Caco-2 (cell line): ENCODE measurements at regions not wholly inside any gene's neighbourhood (a gene's known extent, or its start where the extent isn't known, plus 50 kb on each side); places are given as distances from the start of the nearest gene placed in this dataset.

Experiments
- BruUV-seq: library from RNA; stranded (reverse); fragments of 400-500 nt; replicated peaks from 2 replicates; lab custom pipeline; 2021; lab: Mats Ljungman, UMichigan
- CTCF ChIA-PET: fragments of 300-600 bp; sonication (Branson Sonifier 250); formaldehyde crosslinking; loops from one replicate; lab custom pipeline; 2022; ENCODE audit warnings: antibody characterized with exemption; lab: Charles Lee
- POLR2A ChIA-PET: fragments of 300-600 bp; sonication (Branson Sonifier 250); formaldehyde crosslinking; loops from one replicate; lab custom pipeline; 2022; ENCODE audit warnings: antibody characterized with exemption; lab: Charles Lee
- DNase-seq, 2 experiments: peaks; one replicate each; pipeline versions ENCODE4 v3.0.0 to v3.0.0-alpha.2; 2020 to 2022
- H3K27me3 ChIP-seq: replicated peaks from 2 replicates; pipeline ENCODE4 v1.6.0; 2011; ENCODE audit warnings: low read length; ENCODE audit not compliant: control insufficient read depth, insufficient read depth
- H3K36me3 ChIP-seq: 2 replicates; pipeline ENCODE4 v1.5.1; 2011; ENCODE audit warnings: low read length; ENCODE audit not compliant: control insufficient read depth, insufficient read depth
- H3K4me1 ChIP-seq: fragments of 250-450 bp; sonication (Bioruptor Pico); 2 replicates; pipeline ENCODE4 v1.5.1; 2020; ENCODE audit warnings: mild to moderate bottlenecking
- H3K4me3 ChIP-seq: 2 replicates; pipeline ENCODE4 v1.5.1; 2011; ENCODE audit warnings: low read depth, mild to moderate bottlenecking, control low read depth, low read length
- H3K9me3 ChIP-seq: fragments of 250-450 bp; sonication (Bioruptor Pico); 2 replicates; pipeline ENCODE4 v1.5.1; 2020; ENCODE audit warnings: mild to moderate bottlenecking, moderate library complexity
- H3K27ac Mint-ChIP-seq: one replicate; pipeline ENCODE4 v1.8.0; 2022; ENCODE audit warnings: mixed read lengths; ENCODE audit not compliant: unreplicated experiment
- H3K27me3 Mint-ChIP-seq: one replicate; pipeline ENCODE4 v1.8.0; 2022; ENCODE audit warnings: mixed read lengths; ENCODE audit not compliant: insufficient read depth, unreplicated experiment
- H3K36me3 Mint-ChIP-seq: one replicate; pipeline ENCODE4 v1.8.0; 2022; ENCODE audit warnings: mild to moderate bottlenecking, mixed read lengths; ENCODE audit not compliant: insufficient read depth, unreplicated experiment
- H3K4me1 Mint-ChIP-seq: one replicate; pipeline ENCODE4 v1.8.0; 2022; ENCODE audit warnings: low read depth, mixed read lengths; ENCODE audit not compliant: unreplicated experiment
- H3K4me3 Mint-ChIP-seq: one replicate; pipeline ENCODE4 v1.8.0; 2022; ENCODE audit warnings: mild to moderate bottlenecking, moderate library complexity, mixed read lengths; ENCODE audit not compliant: unreplicated experiment
- H3K9me3 Mint-ChIP-seq: one replicate; pipeline ENCODE4 v1.8.0; 2022; ENCODE audit warnings: mixed read lengths; ENCODE audit not compliant: unreplicated experiment
- CTCF ChIP-seq, 2 experiments: fragments of 200-600 bp in 1 of 2; IDR thresholded peaks; 1 replicate in 1 of 2; 2 replicates in 1 of 2; pipeline versions ENCODE4 v1.5.1 to v1.8.0; 2011 to 2022; ENCODE audit warnings: antibody characterized with exemption in 1 of 2, control low read depth in 1 of 2, inconsistent platforms in 1 of 2, low read depth in 1 of 2, low read length in 1 of 2, mild to moderate bottlenecking in 1 of 2, moderate library complexity in 1 of 2; ENCODE audit not compliant: insufficient read depth in 1 of 2, severe bottlenecking in 1 of 2, unreplicated experiment in 1 of 2
- intact Hi-C: fragments of 100-400 bp; cut with micrococcal nuclease; formaldehyde crosslinking; loops from one replicate; pipeline ENCODE4 v1.10.0; 2022; ENCODE audit not compliant: unreplicated experiment

GRCh38 chr4:25525896-25526295 lies 129.8 kb upstream of the SLC34A2 start:
- H3K27me3 Mint-ChIP-seq, result no peaks in the 10 kb centered on the region
- H3K36me3 Mint-ChIP-seq, result no peaks in the 10 kb centered on the region
- H3K36me3 ChIP-seq, result no peaks in the 10 kb centered on the region
- H3K4me3 ChIP-seq, result no peak overlapping the region
- no peaks in the 10 kb centered on the region for H3K9me3 ChIP-seq
- ChIA-PET CTCF (no interaction called here), POLR2A (no interaction called here)
- intact Hi-C loops, result loop anchor here (10.0 kb wide), 1 partner anchor 81 kb away; no protein-coding TSS in a partner anchor
- no peak for DNase-seq
- H3K27me3 ChIP-seq, result no peaks in the 10 kb centered on the region
- no peaks in the 10 kb centered on the region for H3K9me3 Mint-ChIP-seq
- H3K27ac Mint-ChIP-seq, result no peak overlapping the region
- no TSS peak for BruUV-seq
- no peak overlapping the region for H3K4me3 Mint-ChIP-seq
- H3K4me1 Mint-ChIP-seq, result peaks cover 3% of the 10 kb centered on the region
- no peaks in the 10 kb centered on the region for H3K4me1 ChIP-seq
- TF ChIP-seq CTCF (IDR thresholded peaks at IDR 0.05; ENCODE audit: insufficient read depth in 1 of 2, low read depth in 1 of 2, low read length in 1 of 2, severe bottlenecking in 1 of 2, unreplicated experiment in 1 of 2), result no peak

- no peaks in the 10 kb centered on the region for H3K36me3 ChIP-seq
- Mint-ChIP-seq H3K4me1 (no peaks in the 10 kb centered on the region), H3K4me3 (no peak overlapping the region), H3K27ac (no peak overlapping the region), H3K27me3 (no peaks in the 10 kb centered on the region), H3K36me3 (no peaks in the 10 kb centered on the region), H3K9me3 (no peaks in the 10 kb centered on the region)
- no peak for TF ChIP-seq CTCF (IDR thresholded peaks at IDR 0.05; ENCODE audit: insufficient read depth in 1 of 2, low read depth in 1 of 2, low read length in 1 of 2, severe bottlenecking in 1 of 2, unreplicated experiment in 1 of 2)
- BruUV-seq, result no TSS peak
- POLR2A ChIA-PET, result no interaction called here
- H3K27me3 ChIP-seq, result no peaks in the 10 kb centered on the region
- no peak for DNase-seq
- CTCF ChIA-PET, result no interaction called here
- no peaks in the 10 kb centered on the region for H3K4me1 ChIP-seq
- H3K4me3 ChIP-seq, result no peak overlapping the region
- H3K9me3 ChIP-seq, result no peaks in the 10 kb centered on the region
- intact Hi-C loops, result loop anchor here (10.0 kb wide), 1 partner anchor 82 kb away; no protein-coding TSS in a partner anchor
Measured at GRCh38 chr4:25527034-25527433, 128.6 kb upstream of the SLC34A2 start.

GRCh38 chr4:25528391-25528790 lies 127.3 kb upstream of the SLC34A2 start:
- no TSS peak for BruUV-seq
- no peaks in the 10 kb centered on the region for H3K27me3 ChIP-seq
- H3K4me1 Mint-ChIP-seq, result no peaks in the 10 kb centered on the region
- POLR2A ChIA-PET, result no interaction called here
- no peaks in the 10 kb centered on the region for H3K4me1 ChIP-seq
- DNase-seq, result no peak
- H3K9me3 ChIP-seq, result no peaks in the 10 kb centered on the region
- no peak overlapping the region for H3K4me3 ChIP-seq
- H3K36me3 ChIP-seq, result no peaks in the 10 kb centered on the region
- CTCF ChIA-PET, result no interaction called here
- TF ChIP-seq CTCF (IDR thresholded peaks at IDR 0.05; ENCODE audit: insufficient read depth in 1 of 2, low read depth in 1 of 2, low read length in 1 of 2, severe bottlenecking in 1 of 2, unreplicated experiment in 1 of 2), result no peak
- no peaks in the 10 kb centered on the region for H3K27me3 Mint-ChIP-seq
- no peaks in the 10 kb centered on the region for H3K9me3 Mint-ChIP-seq
- H3K36me3 Mint-ChIP-seq, result no peaks in the 10 kb centered on the region
- no peak overlapping the region for H3K4me3 Mint-ChIP-seq
- intact Hi-C loops, result loop anchor here (10.0 kb wide), 1 partner anchor 84 kb away; no protein-coding TSS in a partner anchor
- H3K27ac Mint-ChIP-seq, result no peak overlapping the region
